ENCODE measurements at regions not wholly inside any gene's neighbourhood (a gene's known extent, or its start where the extent isn't known, plus 50 kb on each side); places are given as distances from the start of the nearest gene placed in this dataset.

DNA sequence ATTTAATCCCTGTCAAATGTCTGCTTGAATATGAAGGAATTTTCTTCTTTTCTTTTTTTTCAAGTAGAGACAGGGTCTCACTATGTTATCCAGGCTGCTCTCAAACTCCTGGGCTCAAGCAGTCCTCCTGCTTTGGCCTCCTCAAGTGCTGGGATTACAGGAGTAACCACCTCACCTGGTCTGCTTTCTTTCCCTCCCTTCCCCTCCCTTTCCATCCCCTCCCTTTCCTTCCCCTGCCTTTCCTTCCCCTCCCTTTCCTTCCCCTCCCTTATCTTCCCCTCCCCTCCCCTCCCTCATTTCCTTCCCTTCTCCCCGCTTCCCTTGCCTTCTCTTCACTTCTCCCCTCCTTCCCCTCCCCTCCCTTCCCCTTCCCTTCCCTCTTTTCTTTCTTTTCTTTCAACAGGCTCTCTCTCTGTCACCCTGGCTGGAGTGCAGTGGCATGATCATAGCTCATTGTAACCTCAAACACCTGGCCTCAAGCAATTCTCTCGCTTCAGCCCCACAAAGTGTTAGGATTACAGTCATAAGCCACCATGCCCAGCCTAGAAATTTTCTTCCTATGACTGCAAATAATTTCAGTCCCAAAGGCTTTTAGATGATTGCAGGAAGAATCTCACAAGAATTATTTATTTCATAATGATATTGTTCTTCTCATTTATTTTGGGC, 168.9 kb downstream of the AASDH start:
- TF ChIP-seq, protein P1, sequence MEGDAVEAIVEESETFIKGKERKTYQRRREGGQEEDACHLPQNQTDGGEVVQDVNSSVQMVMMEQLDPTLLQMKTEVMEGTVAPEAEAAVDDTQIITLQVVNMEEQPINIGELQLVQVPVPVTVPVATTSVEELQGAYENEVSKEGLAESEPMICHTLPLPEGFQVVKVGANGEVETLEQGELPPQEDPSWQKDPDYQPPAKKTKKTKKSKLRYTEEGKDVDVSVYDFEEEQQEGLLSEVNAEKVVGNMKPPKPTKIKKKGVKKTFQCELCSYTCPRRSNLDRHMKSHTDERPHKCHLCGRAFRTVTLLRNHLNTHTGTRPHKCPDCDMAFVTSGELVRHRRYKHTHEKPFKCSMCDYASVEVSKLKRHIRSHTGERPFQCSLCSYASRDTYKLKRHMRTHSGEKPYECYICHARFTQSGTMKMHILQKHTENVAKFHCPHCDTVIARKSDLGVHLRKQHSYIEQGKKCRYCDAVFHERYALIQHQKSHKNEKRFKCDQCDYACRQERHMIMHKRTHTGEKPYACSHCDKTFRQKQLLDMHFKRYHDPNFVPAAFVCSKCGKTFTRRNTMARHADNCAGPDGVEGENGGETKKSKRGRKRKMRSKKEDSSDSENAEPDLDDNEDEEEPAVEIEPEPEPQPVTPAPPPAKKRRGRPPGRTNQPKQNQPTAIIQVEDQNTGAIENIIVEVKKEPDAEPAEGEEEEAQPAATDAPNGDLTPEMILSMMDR (IDR thresholded peaks at IDR 0.05; ENCODE audit: low read depth, low read length), result no peak
- no peak for TF ChIP-seq POLR2A (IDR thresholded peaks at IDR 0.05; ENCODE audit: extremely low read depth, insufficient read length)
- TF ChIP-seq MYC (IDR thresholded peaks at IDR 0.05; ENCODE audit: low read depth, low read length), result no peak
- no peak for TF ChIP-seq MAX (IDR thresholded peaks at IDR 0.05; ENCODE audit: low read depth, low read length)
